ENCODE measurements at regions not wholly inside any gene's neighbourhood (a gene's known extent, or its start where the extent isn't known, plus 50 kb on each side); places are given as distances from the start of the nearest gene placed in this dataset.

- no peak for TF ChIP-seq POLR2AphosphoS5 (IDR thresholded peaks at IDR 0.05)
- TF ChIP-seq RAD21 (conservative IDR thresholded peaks at IDR 0.05): no peak
- no peak for TF ChIP-seq EP300 (conservative IDR thresholded peaks at IDR 0.05; ENCODE audit: poor library complexity, severe bottlenecking)
These were observed 190.8 kb upstream of the RGPD4 start for GRCh38 chr2:107635883-107636282.
